ENCODE measurements at regions not wholly inside any gene's neighbourhood (a gene's known extent, or its start where the extent isn't known, plus 50 kb on each side); places are given as distances from the start of the nearest gene placed in this dataset.

GRCh38 chr5:2220741-2221140 is 338.0 kb upstream of the IRX4 start:
- no peak for DNase-seq (ENCODE audit: low read depth, low spot score)
- TF ChIP-seq, protein P1, sequence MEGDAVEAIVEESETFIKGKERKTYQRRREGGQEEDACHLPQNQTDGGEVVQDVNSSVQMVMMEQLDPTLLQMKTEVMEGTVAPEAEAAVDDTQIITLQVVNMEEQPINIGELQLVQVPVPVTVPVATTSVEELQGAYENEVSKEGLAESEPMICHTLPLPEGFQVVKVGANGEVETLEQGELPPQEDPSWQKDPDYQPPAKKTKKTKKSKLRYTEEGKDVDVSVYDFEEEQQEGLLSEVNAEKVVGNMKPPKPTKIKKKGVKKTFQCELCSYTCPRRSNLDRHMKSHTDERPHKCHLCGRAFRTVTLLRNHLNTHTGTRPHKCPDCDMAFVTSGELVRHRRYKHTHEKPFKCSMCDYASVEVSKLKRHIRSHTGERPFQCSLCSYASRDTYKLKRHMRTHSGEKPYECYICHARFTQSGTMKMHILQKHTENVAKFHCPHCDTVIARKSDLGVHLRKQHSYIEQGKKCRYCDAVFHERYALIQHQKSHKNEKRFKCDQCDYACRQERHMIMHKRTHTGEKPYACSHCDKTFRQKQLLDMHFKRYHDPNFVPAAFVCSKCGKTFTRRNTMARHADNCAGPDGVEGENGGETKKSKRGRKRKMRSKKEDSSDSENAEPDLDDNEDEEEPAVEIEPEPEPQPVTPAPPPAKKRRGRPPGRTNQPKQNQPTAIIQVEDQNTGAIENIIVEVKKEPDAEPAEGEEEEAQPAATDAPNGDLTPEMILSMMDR (IDR thresholded peaks at IDR 0.05; ENCODE audit: insufficient read depth, low read length, missing control alignments), result no peak
- no peak overlapping the region for H3K4me3 ChIP-seq (ENCODE audit: low read depth, low read length)
- ChIA-PET POLR2A (no interaction called here), CTCF (no interaction called here)

DNA sequence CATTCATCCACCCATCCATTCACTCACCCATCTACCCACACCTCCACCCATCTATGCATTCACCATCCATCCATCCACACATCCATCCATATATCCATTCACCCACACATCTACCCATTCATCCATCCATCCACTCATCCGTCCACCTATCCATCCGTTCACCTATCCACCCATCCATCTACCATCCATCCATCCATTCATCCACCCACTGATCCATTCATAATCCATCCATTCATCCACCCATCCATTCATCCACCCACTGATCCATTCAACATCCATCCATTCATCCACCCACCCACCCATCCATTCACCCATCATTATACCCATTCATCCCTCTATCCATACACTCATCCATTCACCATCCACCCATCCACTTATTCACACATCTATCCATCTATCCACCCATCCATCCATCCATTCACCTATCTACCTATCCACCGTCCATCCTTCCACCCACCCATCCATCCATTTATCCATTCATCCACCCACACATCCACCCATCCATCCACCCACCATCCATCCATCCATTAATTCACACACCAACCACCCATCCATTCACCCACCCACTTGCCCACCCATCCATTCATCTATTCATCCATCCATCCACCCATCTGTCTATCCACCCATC is 336.5 kb upstream of the IRX4 start:
- ChIA-PET CTCF (no interaction called here), POLR2A (no interaction called here)
- no peak overlapping the region for H3K4me3 ChIP-seq (ENCODE audit: low read depth, low read length)
- no peak for DNase-seq (ENCODE audit: low read depth, low spot score)
- TF ChIP-seq, protein P1 (IDR thresholded peaks at IDR 0.05; ENCODE audit: insufficient read depth, low read length, missing control alignments), result no peak

DNA sequence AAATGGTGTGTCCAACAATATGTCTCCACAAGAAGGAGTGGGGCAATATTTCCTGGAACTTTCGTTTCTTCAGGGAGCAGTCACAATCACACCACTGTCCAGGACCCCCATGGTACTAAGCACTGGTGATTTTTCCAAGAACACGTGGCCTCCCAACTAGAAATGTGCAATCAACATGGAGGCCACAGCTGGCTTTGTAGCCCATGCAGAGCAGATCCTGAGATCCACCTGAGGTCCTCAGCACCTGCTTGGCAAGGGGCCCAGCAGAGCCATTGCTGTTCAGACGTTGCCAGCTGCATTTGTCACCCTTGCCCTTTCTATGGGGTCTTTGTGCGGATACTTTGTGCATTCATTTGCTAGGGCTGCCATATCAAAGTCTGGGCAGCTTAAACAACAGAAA is 334.5 kb upstream of the IRX4 start:
- no peak for DNase-seq (ENCODE audit: low read depth, low spot score)
- TF ChIP-seq, protein P1 (IDR thresholded peaks at IDR 0.05; ENCODE audit: insufficient read depth, low read length, missing control alignments), result no peak
- CTCF ChIA-PET, result no interaction called here
- no peak overlapping the region for H3K4me3 ChIP-seq (ENCODE audit: low read depth, low read length)
- POLR2A ChIA-PET, result no interaction called here

DNA sequence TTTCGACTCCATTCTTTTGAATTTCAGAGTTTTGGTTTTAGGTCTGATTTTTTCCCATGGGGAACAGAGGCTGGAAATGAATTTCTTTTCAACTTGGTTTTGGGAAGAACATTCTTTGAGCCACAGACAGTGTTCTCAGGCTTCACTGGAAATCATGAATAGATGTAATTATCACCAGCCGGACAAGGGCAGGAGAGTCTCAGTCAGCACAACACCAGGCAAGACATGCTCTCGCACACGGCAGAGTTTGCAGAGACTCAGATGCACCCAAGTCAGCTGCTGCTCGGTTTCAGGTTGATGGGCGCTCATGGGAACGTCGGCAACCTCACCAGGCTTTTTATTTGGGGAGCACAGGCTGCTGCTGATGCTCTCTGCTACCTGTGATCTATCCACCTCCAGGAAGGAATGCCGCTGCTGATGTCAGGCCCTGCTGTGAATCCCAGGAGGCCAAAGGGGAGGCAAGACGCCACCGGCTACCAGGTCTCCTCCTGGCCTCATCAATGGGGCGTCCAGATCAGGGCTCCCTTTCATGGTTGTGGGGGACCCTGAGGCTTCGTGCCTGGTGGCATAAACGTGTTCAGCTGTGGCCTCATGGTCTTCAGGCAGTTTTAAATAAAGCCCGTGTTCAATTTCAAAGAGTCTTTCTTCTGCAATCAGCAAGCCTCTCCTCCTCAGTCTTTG is 332.3 kb upstream of the IRX4 start:
- POLR2A ChIA-PET, result no interaction called here
- DNase-seq (ENCODE audit: low read depth, low spot score), result no peak
- TF ChIP-seq, protein P1 (IDR thresholded peaks at IDR 0.05; ENCODE audit: insufficient read depth, low read length, missing control alignments), result no peak
- no peak overlapping the region for H3K4me3 ChIP-seq (ENCODE audit: low read depth, low read length)
- CTCF ChIA-PET, result no interaction called here

- ChIA-PET CTCF (no interaction called here), POLR2A (no interaction called here)
- DNase-seq (ENCODE audit: low read depth, low spot score), result no peak
- TF ChIP-seq, protein P1 (IDR thresholded peaks at IDR 0.05; ENCODE audit: insufficient read depth, low read length, missing control alignments), result no peak
- no peak overlapping the region for H3K4me3 ChIP-seq (ENCODE audit: low read depth, low read length)
Observed at GRCh38 chr5:2213121-2213730, 330.5 kb upstream of the IRX4 start.

- TF ChIP-seq, protein P1 (IDR thresholded peaks at IDR 0.05; ENCODE audit: insufficient read depth, low read length, missing control alignments), result no peak
- CTCF ChIA-PET, result no interaction called here
- POLR2A ChIA-PET, result no interaction called here
- no peak for DNase-seq (ENCODE audit: low read depth, low spot score)
- H3K4me3 ChIP-seq (ENCODE audit: low read depth, low read length), result no peak overlapping the region
Observed at GRCh38 chr5:2212481-2212880, 329.8 kb upstream of the IRX4 start.
